Loucy (cell line): ENCODE measurements at regions not wholly inside any gene's neighbourhood (a gene's known extent, or its start where the extent isn't known, plus 50 kb on each side); places are given as distances from the start of the nearest gene placed in this dataset.
"Not testable (repeated sequence)": the region's sequence is repeated elsewhere in the genome, so short reads cannot be mapped to it uniquely, and the experiment has no call there.

Experiments
- H2AFZ ChIP-seq: fragments of 200-600 bp; sonication (generic); 2 replicates; pipeline ENCODE4 v1.6.0; 2016; ENCODE audit warnings: antibody characterized with exemption, mild to moderate bottlenecking, low read length, moderate library complexity
- H3F3A ChIP-seq: fragments of 200-600 bp; 2 replicates; pipeline ENCODE4 v1.6.0; 2016; ENCODE audit warnings: antibody characterized with exemption, low read depth, mild to moderate bottlenecking
- H3K27me3 ChIP-seq: fragments of 200-600 bp; sonication (generic); 2 replicates; pipeline ENCODE4 v1.6.1; 2014; ENCODE audit warnings: low read length, mild to moderate bottlenecking; ENCODE audit not compliant: insufficient read depth, poor library complexity, severe bottlenecking
- H3K36me3 ChIP-seq: fragments of 200-600 bp; sonication (generic); 2 replicates; pipeline ENCODE4 v1.6.1; 2016; ENCODE audit warnings: low read length; ENCODE audit not compliant: insufficient read depth
- H3K4me1 ChIP-seq: fragments of 200-600 bp; sonication (generic); 2 replicates; pipeline ENCODE4 v1.5.1; 2014; ENCODE audit warnings: low read length, mild to moderate bottlenecking; ENCODE audit not compliant: insufficient read depth, poor library complexity, severe bottlenecking
- H3K4me2 ChIP-seq: fragments of 200-600 bp; sonication (generic); 2 replicates; pipeline ENCODE4 v1.6.0; 2014; ENCODE audit warnings: antibody characterized with exemption, low read length, low read depth, mild to moderate bottlenecking; ENCODE audit not compliant: poor library complexity, severe bottlenecking
- H3K4me3 ChIP-seq: fragments of 200-600 bp; sonication (generic); 2 replicates; pipeline ENCODE4 v1.5.1; 2014; ENCODE audit warnings: low read length, mild to moderate bottlenecking, mixed read lengths; ENCODE audit not compliant: poor library complexity, severe bottlenecking
- H3K79me2 ChIP-seq: fragments of 200-600 bp; sonication (generic); 2 replicates; pipeline ENCODE4 v1.6.1; 2014; ENCODE audit warnings: low read length; ENCODE audit not compliant: insufficient read depth
- H3K9ac ChIP-seq: fragments of 200-600 bp; sonication (generic); 2 replicates; pipeline ENCODE4 v1.6.0; 2014; ENCODE audit warnings: mild to moderate bottlenecking, low read depth, low read length, moderate library complexity; ENCODE audit not compliant: poor library complexity, severe bottlenecking
- H3K9me2 ChIP-seq: fragments of 200-600 bp; sonication (generic); replicated peaks from 2 replicates; pipeline ENCODE4 v1.6.1; 2016; ENCODE audit warnings: low read depth, low read length, mixed read lengths
- H3K9me3 ChIP-seq: fragments of 200-600 bp; sonication (generic); 2 replicates; pipeline ENCODE4 v1.6.1; 2014; ENCODE audit warnings: mild to moderate bottlenecking, antibody characterized with exemption, low read length, low read depth; ENCODE audit not compliant: insufficient read depth
- H4K20me1 ChIP-seq: fragments of 200-600 bp; sonication (generic); 2 replicates; pipeline ENCODE4 v1.6.0; 2014; ENCODE audit warnings: antibody characterized with exemption, low read length, mild to moderate bottlenecking; ENCODE audit not compliant: insufficient read depth, poor library complexity, severe bottlenecking
- CTCF ChIP-seq: fragments of 200-600 bp; sonication (generic); conservative IDR thresholded peaks from 2 replicates; pipeline ENCODE4 v1.5.1; 2014; ENCODE audit warnings: mild to moderate bottlenecking, antibody characterized with exemption, low read length
- EZH2phosphoT487 ChIP-seq: fragments of 200-600 bp; IDR thresholded peaks from 2 replicates; pipeline ENCODE4 v1.6.1; 2018; ENCODE audit warnings: antibody characterized with exemption, mild to moderate bottlenecking, moderate library complexity, borderline replicate concordance

- Histone ChIP-seq H3K79me2 (peaks cover 31% of the 10 kb centered on the region), H3K4me1 (peaks cover 79% of the 10 kb centered on the region), H3K9me2 (no peaks in the 10 kb centered on the region), H3K36me3 (no peaks in the 10 kb centered on the region), H3K9me3 (no peaks in the 10 kb centered on the region), H2AFZ (no peak overlapping the region), H3K4me3 (peak overlapping the region; percentile 19), H3K9ac (peak overlapping the region; percentile 61), H3K4me2 (peak overlapping the region; percentile 50), H3K27me3 (no peaks in the 10 kb centered on the region), H3F3A (peaks cover 28% of the 10 kb centered on the region), H4K20me1 (no peaks in the 10 kb centered on the region)
- TF ChIP-seq EZH2phosphoT487 (no peak), CTCF (0 out of 2 replicates have a peak, but pooled peaks have one; percentile 22)
Measured at GRCh38 chr14:106343626-106344025, 817.2 kb downstream of the TMEM121 start.

GRCh38 chr14:106344065-106344614 is 817.8 kb downstream of the TMEM121 start:
- not testable (repeated sequence) for H3K27me3 ChIP-seq, H3K9me3 ChIP-seq, H2AFZ ChIP-seq, H4K20me1 ChIP-seq, H3K9me2 ChIP-seq, H3K36me3 ChIP-seq
- Histone ChIP-seq H3K4me3 (peak overlapping the region; percentile 19), H3K9ac (peak overlapping the region; percentile 61), H3K79me2 (peaks cover 33% of the 10 kb centered on the region), H3F3A (peaks cover 28% of the 10 kb centered on the region), H3K4me1 (peaks cover 82% of the 10 kb centered on the region), H3K4me2 (peak overlapping the region; percentile 50)

GRCh38 chr14:106344791-106345479 is 818.6 kb downstream of the TMEM121 start:
- H3K9me3 ChIP-seq, H2AFZ ChIP-seq, H3K36me3 ChIP-seq, H4K20me1 ChIP-seq, H3K27me3 ChIP-seq, H3K9me2 ChIP-seq, H3K4me3 ChIP-seq: not testable (repeated sequence)
- Histone ChIP-seq H3K9ac (peak overlapping the region; percentile 57), H3K79me2 (peaks cover 33% of the 10 kb centered on the region), H3K4me1 (peaks cover 82% of the 10 kb centered on the region), H3K4me2 (peak overlapping the region; percentile 50), H3F3A (peaks cover 28% of the 10 kb centered on the region)
- TF ChIP-seq CTCF = peak; percentile 28; the same call in 1 of the 2 replicates

- no peaks in the 10 kb centered on the region for H3K9me2 ChIP-seq
- no peaks in the 10 kb centered on the region for H3K36me3 ChIP-seq
- H3K27me3 ChIP-seq = no peaks in the 10 kb centered on the region
- TF ChIP-seq EZH2phosphoT487 = no peak
- TF ChIP-seq CTCF = no peak
- peak overlapping the region; percentile 37 for H3K4me3 ChIP-seq
- no peaks in the 10 kb centered on the region for H3K9me3 ChIP-seq
- peak overlapping the region; percentile 50 for H3K4me2 ChIP-seq
- peak overlapping the region; percentile 57 for H3K9ac ChIP-seq
- H2AFZ ChIP-seq = no peak overlapping the region
- H4K20me1 ChIP-seq = no peaks in the 10 kb centered on the region
- peaks cover 28% of the 10 kb centered on the region for H3F3A ChIP-seq
- H3K79me2 ChIP-seq = peaks cover 36% of the 10 kb centered on the region
- peaks cover 83% of the 10 kb centered on the region for H3K4me1 ChIP-seq
Measured at GRCh38 chr14:106346084-106346483, 819.7 kb downstream of the TMEM121 start.
